H1 (cell line): ENCODE measurements at regions not wholly inside any gene's neighbourhood (a gene's known extent, or its start where the extent isn't known, plus 50 kb on each side); places are given as distances from the start of the nearest gene placed in this dataset.

ENCODE experiments used
- CTCF ChIA-PET: fragments of 300-600 bp; sonication (Branson Sonifier 250); formaldehyde crosslinking; loops from one replicate; lab custom pipeline; 2021; ENCODE audit not compliant: partially characterized antibody; lab: Charles Lee
- POLR2A ChIA-PET: fragments of 300-600 bp; sonication (Branson Sonifier 250); formaldehyde crosslinking; loops from one replicate; lab custom pipeline; 2021; ENCODE audit warnings: inconsistent platforms; ENCODE audit not compliant: partially characterized antibody; lab: Charles Lee
- DNase-seq, 2 experiments: peaks; one replicate each; pipeline versions ENCODE4 v3.0.0 to v3.0.0-alpha.2; 2010 to 2022; ENCODE audit warnings: low spot score in 2 of 2, low read depth in 1 of 2, mixed read lengths in 1 of 2
- FAIRE-seq: peaks from 2 replicates; lab custom pipeline; 2011; peaks lifted over from hg19 to GRCh38; lab: Jason Lieb, UNC
- H2AFZ ChIP-seq: 2 replicates; pipeline ENCODE4 v1.8.1; 2012; ENCODE audit warnings: low read length, inconsistent platforms
- H2AK5ac ChIP-seq: 2 replicates; pipeline ENCODE4 v1.6.1; 2013; ENCODE audit warnings: low read depth, low read length
- H2BK120ac ChIP-seq: replicated peaks from 2 replicates; pipeline ENCODE3; 2013; ENCODE audit warnings: low read depth, low read length, inconsistent platforms
- H2BK12ac ChIP-seq: 2 replicates; pipeline ENCODE4 v1.6.1; 2013; ENCODE audit warnings: low read depth, low read length
- H2BK15ac ChIP-seq: 2 replicates; pipeline ENCODE4 v1.6.1; 2013; ENCODE audit warnings: low read length
- H2BK20ac ChIP-seq: 2 replicates; pipeline ENCODE4 v1.6.1; 2013; ENCODE audit warnings: low read length
- H2BK5ac ChIP-seq: 2 replicates; pipeline ENCODE4 v1.6.1; 2013; ENCODE audit warnings: low read depth, low read length
- H3K14ac ChIP-seq: 2 replicates; pipeline ENCODE4 v1.6.1; 2013; ENCODE audit warnings: inconsistent platforms; ENCODE audit not compliant: insufficient read length
- H3K18ac ChIP-seq: 2 replicates; pipeline ENCODE4 v1.6.1; 2013; ENCODE audit warnings: low read length; ENCODE audit errors: extremely low read depth
- H3K23ac ChIP-seq: 2 replicates; pipeline ENCODE4 v1.6.1; 2013; ENCODE audit warnings: inconsistent platforms; ENCODE audit not compliant: insufficient read length
- H3K23me2 ChIP-seq: 2 replicates; pipeline ENCODE4 v1.6.1; 2013; ENCODE audit warnings: low read depth, low read length
- H3K27ac ChIP-seq: 2 replicates; pipeline ENCODE4 v1.6.1; 2011; ENCODE audit warnings: low read depth, low read length, inconsistent platforms
- H3K27me3 ChIP-seq, 4 experiments: replicated peaks in 1 of 4; 1 replicate in 1 of 4; 2 replicates in 3 of 4; pipeline versions ENCODE4 v1.6.1 to v1.8.1; 2011 to 2013; ENCODE audit warnings: low read length in 3 of 4, mild to moderate bottlenecking in 3 of 4, inconsistent platforms in 2 of 4, mixed read lengths in 2 of 4, moderate library complexity in 1 of 4; ENCODE audit not compliant: control insufficient read depth in 3 of 4, insufficient read depth in 3 of 4; ENCODE audit errors: extremely low read depth in 1 of 4
- H3K36me3 ChIP-seq, 4 experiments: 2 replicates each; pipeline versions ENCODE4 v1.6.1 to v1.8.1; 2011 to 2013; ENCODE audit warnings: mild to moderate bottlenecking in 4 of 4, low read length in 3 of 4, moderate library complexity in 2 of 4, control low read depth in 1 of 4, inconsistent platforms in 1 of 4; ENCODE audit not compliant: insufficient read depth in 4 of 4, control insufficient read depth in 2 of 4
- H3K4ac ChIP-seq: replicated peaks from 2 replicates; pipeline ENCODE3; 2013; ENCODE audit warnings: low read length, low read depth, mixed read lengths, inconsistent platforms; ENCODE audit not compliant: insufficient read length
- H3K4me1 ChIP-seq, 4 experiments: replicated peaks in 1 of 4; 1 replicate in 1 of 4; 2 replicates in 3 of 4; pipeline versions ENCODE4 v1.6.1 to v1.8.1; 2011 to 2013; ENCODE audit warnings: low read length in 3 of 4, inconsistent platforms in 2 of 4, mixed read lengths in 1 of 4; ENCODE audit not compliant: insufficient read depth in 4 of 4, control insufficient read depth in 3 of 4
- H3K4me2 ChIP-seq, 2 experiments: 2 replicates each; pipeline versions ENCODE4 v1.6.1 to v1.8.1; 2011 to 2013; ENCODE audit warnings: low read depth in 2 of 2, low read length in 2 of 2, control low read depth in 1 of 2, inconsistent platforms in 1 of 2, mild to moderate bottlenecking in 1 of 2; ENCODE audit not compliant: insufficient read depth in 1 of 2
- H3K4me3 ChIP-seq, 4 experiments: fragments of 200-600, 300-600 bp in 1 of 4; sonication (generic), shearing (Covaris generic), sonication (Bioruptor Twin) in 1 of 4; 2 replicates each; pipeline versions ENCODE4 v1.5.1 to v1.8.1; 2011 to 2016; ENCODE audit warnings: low read length in 4 of 4, low read depth in 3 of 4, control low read depth in 2 of 4, inconsistent platforms in 2 of 4, mild to moderate bottlenecking in 2 of 4, mixed read lengths in 1 of 4, moderate library complexity in 1 of 4; ENCODE audit not compliant: insufficient read depth in 2 of 4; ENCODE audit errors: extremely low read depth in 1 of 4
- H3K56ac ChIP-seq: replicated peaks from 2 replicates; pipeline ENCODE3; 2013; ENCODE audit warnings: low read depth, mild to moderate bottlenecking, mixed read lengths, low read length, inconsistent platforms; ENCODE audit not compliant: insufficient read length
- H3K79me1 ChIP-seq: 2 replicates; pipeline ENCODE4 v1.6.1; 2013; ENCODE audit warnings: low read depth, low read length, control low read depth
- H3K79me2 ChIP-seq, 2 experiments: 2 replicates each; pipeline versions ENCODE4 v1.6.1 to v1.8.1; 2012 to 2013; ENCODE audit warnings: low read length in 2 of 2, mild to moderate bottlenecking in 2 of 2, inconsistent platforms in 1 of 2; ENCODE audit not compliant: insufficient read depth in 2 of 2, control insufficient read depth in 1 of 2
- H3K9ac ChIP-seq, 4 experiments: replicated peaks in 1 of 4; 1 replicate in 1 of 4; 2 replicates in 3 of 4; pipeline versions ENCODE4 v1.6.1 to v1.8.1; 2011 to 2013; ENCODE audit warnings: low read depth in 3 of 4, low read length in 3 of 4, control low read depth in 2 of 4, mild to moderate bottlenecking in 2 of 4, moderate library complexity in 2 of 4, inconsistent platforms in 1 of 4; ENCODE audit errors: extremely low read depth in 1 of 4
- H3K9me3 ChIP-seq, 2 experiments: 2 replicates each; pipeline versions ENCODE4 v1.6.1 to v1.8.1; 2012 to 2013; ENCODE audit warnings: mild to moderate bottlenecking in 2 of 2, moderate library complexity in 2 of 2, control low read depth in 1 of 2, inconsistent platforms in 1 of 2, low read depth in 1 of 2, low read length in 1 of 2, mixed read lengths in 1 of 2; ENCODE audit not compliant: insufficient read depth in 2 of 2
- H4K20me1 ChIP-seq, 2 experiments: replicated peaks in 1 of 2; 2 replicates each; pipeline versions ENCODE3 to v1.8.1; 2011 to 2013; ENCODE audit warnings: inconsistent platforms in 2 of 2, low read length in 2 of 2, mild to moderate bottlenecking in 1 of 2; ENCODE audit not compliant: insufficient read depth in 2 of 2, control insufficient read depth in 1 of 2
- H4K5ac ChIP-seq: 2 replicates; pipeline ENCODE4 v1.6.1; 2013; ENCODE audit warnings: low read length, low read depth, mixed read lengths, inconsistent platforms; ENCODE audit not compliant: insufficient read length
- H4K8ac ChIP-seq: 2 replicates; pipeline ENCODE4 v1.8.0; 2013; ENCODE audit warnings: mild to moderate bottlenecking, moderate library complexity, low read length, inconsistent platforms; ENCODE audit not compliant: insufficient read depth; ENCODE audit errors: extremely low read depth
- H4K91ac ChIP-seq: replicated peaks from 2 replicates; pipeline ENCODE3; 2013; ENCODE audit warnings: low read length, mixed read lengths, inconsistent platforms; ENCODE audit not compliant: insufficient read length
- ASH2L ChIP-seq: fragments of 200-600, 300-600 bp; sonication (generic); IDR thresholded peaks from one replicate; pipeline ENCODE4 v1.7.1; 2017; ENCODE audit warnings: low read length
- BACH1 ChIP-seq: IDR thresholded peaks from 2 replicates; pipeline ENCODE4 v1.6.1; 2012; ENCODE audit warnings: low read length, improper control_type of control experiment
- BCL11A ChIP-seq, 2 experiments: IDR thresholded peaks; one replicate each; pipeline ENCODE4 v1.6.1; 2011; ENCODE audit warnings: low read depth in 2 of 2, low read length in 2 of 2, mild to moderate bottlenecking in 2 of 2
- CBX8 ChIP-seq: fragments of 300-800, 300-1000 bp; sonication (generic); IDR thresholded peaks from 2 replicates; pipeline ENCODE4 v1.7.1; 2016; ENCODE audit warnings: low read depth, low read length, borderline replicate concordance
- CEBPB ChIP-seq: IDR thresholded peaks from 2 replicates; pipeline ENCODE4 v1.6.1; 2012; ENCODE audit warnings: low read depth, low read length
- JUND ChIP-seq: IDR thresholded peaks from 2 replicates; pipeline ENCODE4 v1.6.1; 2011; ENCODE audit warnings: mild to moderate bottlenecking, improper control_type of control experiment, low read length
- KDM4A ChIP-seq: IDR thresholded peaks from one replicate; pipeline ENCODE4 v1.7.1; 2012; ENCODE audit warnings: low read depth, mild to moderate bottlenecking, moderate library complexity, low read length, inconsistent platforms; ENCODE audit not compliant: severe bottlenecking
- KDM5A ChIP-seq: fragments of 200-600 bp; IDR thresholded peaks from 2 replicates; pipeline ENCODE4 v1.7.1; 2012; ENCODE audit warnings: mild to moderate bottlenecking, low read length, inconsistent platforms, mixed read lengths
- PHF8 ChIP-seq: fragments of 200-600 bp; sonication (generic); conservative IDR thresholded peaks from 2 replicates; pipeline ENCODE4 v1.7.1; 2012; ENCODE audit warnings: low read depth, mild to moderate bottlenecking, inconsistent platforms, low read length, moderate library complexity
- POLR2A ChIP-seq, 2 experiments: IDR thresholded peaks; 1 replicate in 1 of 2; 2 replicates in 1 of 2; pipeline ENCODE4 v1.6.1; 2011; ENCODE audit warnings: low read depth in 2 of 2, low read length in 2 of 2, mild to moderate bottlenecking in 2 of 2; ENCODE audit errors: control extremely low read depth in 1 of 2
- RBBP5 ChIP-seq: IDR thresholded peaks from 2 replicates; pipeline ENCODE4 v1.7.1; 2012; ENCODE audit warnings: low read depth, mild to moderate bottlenecking, inconsistent platforms, low read length, moderate library complexity, borderline replicate concordance
- RNF2 ChIP-seq: fragments of 200-900, 300-1000 bp; sonication (generic); IDR thresholded peaks from 2 replicates; pipeline ENCODE4 v1.7.1; 2016; ENCODE audit warnings: borderline replicate concordance, low read depth, mild to moderate bottlenecking, antibody characterized with exemption, low read length; ENCODE audit not compliant: poor library complexity, severe bottlenecking; ENCODE audit errors: missing control alignments
- SP1 ChIP-seq: IDR thresholded peaks from 2 replicates; pipeline ENCODE4 v1.6.1; 2011; ENCODE audit warnings: low read depth, low read length
- YY1 ChIP-seq: IDR thresholded peaks from 2 replicates; pipeline ENCODE4 v1.6.1; 2011; ENCODE audit warnings: low read depth, mild to moderate bottlenecking, low read length
- ZNF274 ChIP-seq: IDR thresholded peaks from 2 replicates; pipeline ENCODE4 v1.7.0; 2012; ENCODE audit warnings: low read length, borderline replicate concordance; ENCODE audit errors: extremely low read depth
- WGBS, 2 experiments: shearing (Covaris generic) in 1 of 2; methylation state at CpG; one replicate each; pipeline versions ENCODE4 v1.1.6 to v1.1.7; 2013 to 2015; ENCODE audit warnings: low lambda C conversion rate in 2 of 2, mixed read lengths in 2 of 2, inconsistent platforms in 1 of 2, low coverage in 1 of 2, missing lambda C conversion rate in 1 of 2; ENCODE audit not compliant: insufficient replicate concordance in 2 of 2, insufficient coverage in 1 of 2, insufficient read length in 1 of 2; ENCODE audit errors: extremely low coverage in 1 of 2, missing lambda C conversion rate in 1 of 2; 5-methylcytosine and 5-hydroxymethylcytosine counted together

GRCh38 chr7:156238366-156239133, 402.0 kb upstream of the RNF32 start:
- peaks cover 6% of the 10 kb centered on the region; the same call in 1 of the 2 replicates for H3K23me2 ChIP-seq
- H2BK120ac ChIP-seq, result no peak overlapping the region
- H3K14ac ChIP-seq, result no peak overlapping the region
- peaks cover 0 to 2% of the 10 kb centered on the region in 2 experiments for H4K20me1 ChIP-seq
- 90% methylated on average over 19 of the region's 19 CpGs; no CpG with 5 or more reads in 1 of the 2 experiments for WGBS, 2 experiments
- no peak overlapping the region for H3K9ac ChIP-seq
- H3K4ac ChIP-seq, result no peak overlapping the region
- no peak overlapping the region for H4K5ac ChIP-seq
- no peak overlapping the region for H4K91ac ChIP-seq
- no peak overlapping the region for H3K23ac ChIP-seq
- no peaks in the 10 kb centered on the region for H3K9me3 ChIP-seq
- no peak overlapping the region for H2BK12ac ChIP-seq
- DNase-seq (no peak), FAIRE-seq (no peak)
- no peak overlapping the region for H3K27ac ChIP-seq
- H3K18ac ChIP-seq, result no peak overlapping the region
- no peak overlapping the region for H3K4me3 ChIP-seq
- H3K56ac ChIP-seq, result no peak overlapping the region
- H3K4me2 ChIP-seq, result no peak overlapping the region
- H3K4me1 ChIP-seq, result no peaks in the 10 kb centered on the region
- H2AFZ ChIP-seq, result no peak overlapping the region
- H3K36me3 ChIP-seq, result no peaks in the 10 kb centered on the region
- no peaks in the 10 kb centered on the region for H3K27me3 ChIP-seq
- ChIA-PET POLR2A (no interaction called here), CTCF (interaction anchor here (0.9 kb wide), 1 partner anchor 433 kb away, joined by 3 read pairs; no protein-coding TSS in a partner anchor)
- no peak overlapping the region for H2BK15ac ChIP-seq
- no peak overlapping the region for H2BK20ac ChIP-seq
- H3K79me1 ChIP-seq, result no peaks in the 10 kb centered on the region
- H4K8ac ChIP-seq, result no peak overlapping the region
- no peak overlapping the region for H2AK5ac ChIP-seq
- H2BK5ac ChIP-seq, result no peak overlapping the region
- H3K79me2 ChIP-seq, result no peaks in the 10 kb centered on the region
- TF ChIP-seq JUND (no peak), BACH1 (no peak), KDM4A (no peak), YY1 (no peak), ASH2L (no peak), POLR2A (IDR thresholded peaks at IDR 0.05; ENCODE audit: control extremely low read depth in 1 of 2, low read depth in 2 of 2, low read length in 2 of 2) (no peak), RBBP5 (no peak), CBX8 (no peak), SP1 (no peak), ZNF274 (no peak), KDM5A (no peak), PHF8 (no peak), BCL11A (IDR thresholded peaks at IDR 0.05; ENCODE audit: low read depth in 2 of 2, low read length in 2 of 2) (no peak), CEBPB (no peak), RNF2 (no peak)
